ENCODE measurements at regions not wholly inside any gene's neighbourhood (a gene's known extent, or its start where the extent isn't known, plus 50 kb on each side); places are given as distances from the start of the nearest gene placed in this dataset.

- FAIRE-seq, result no peak
- no peak for TF ChIP-seq SPI1 (IDR thresholded peaks at IDR 0.05; ENCODE audit: low read depth, low read length)
- TF ChIP-seq TAF1 (IDR thresholded peaks at IDR 0.05; ENCODE audit: low read depth, low read length), result no peak
- no peak for TF ChIP-seq PAX5 (IDR thresholded peaks at IDR 0.05; ENCODE audit: insufficient read depth, low read length, severe bottlenecking)
- TF ChIP-seq POU2F2 (IDR thresholded peaks at IDR 0.05; ENCODE audit: low read depth, low read length), result no peak
- no peak for TF ChIP-seq POLR2A (IDR thresholded peaks at IDR 0.05; ENCODE audit: low read depth, low read length)
- TF ChIP-seq POLR2AphosphoS5 (IDR thresholded peaks at IDR 0.05; ENCODE audit: low read depth, low read length), result no peak
- no peak for DNase-seq (ENCODE audit: insufficient read length, low spot score)
Measured at GRCh38 chr10:61283481-61284221, 169.5 kb downstream of the TMEM26 start.

GRCh38 chr10:61283066-61283465 is 170.1 kb downstream of the TMEM26 start:
- FAIRE-seq (no peak), DNase-seq (ENCODE audit: insufficient read length, low spot score) (no peak)
- TF ChIP-seq PAX5 (IDR thresholded peaks at IDR 0.05; ENCODE audit: insufficient read depth, low read length, severe bottlenecking), result no peak
- no peak for TF ChIP-seq POLR2A (IDR thresholded peaks at IDR 0.05; ENCODE audit: low read depth, low read length)
- no peak for TF ChIP-seq SPI1 (IDR thresholded peaks at IDR 0.05; ENCODE audit: low read depth, low read length)
- no peak for TF ChIP-seq POLR2AphosphoS5 (IDR thresholded peaks at IDR 0.05; ENCODE audit: low read depth, low read length)
- no peak for TF ChIP-seq TAF1 (IDR thresholded peaks at IDR 0.05; ENCODE audit: low read depth, low read length)
- TF ChIP-seq POU2F2 (IDR thresholded peaks at IDR 0.05; ENCODE audit: low read depth, low read length), result no peak

- no peak for FAIRE-seq
Measured at GRCh38 chr10:61280303-61280702, 172.9 kb downstream of the TMEM26 start.

GRCh38 chr10:61279400-61279799 is 173.8 kb downstream of the TMEM26 start:
- FAIRE-seq (no peak), DNase-seq (ENCODE audit: insufficient read length, low spot score) (no peak)
- TF ChIP-seq POLR2A (IDR thresholded peaks at IDR 0.05; ENCODE audit: low read depth, low read length) (no peak), POLR2AphosphoS5 (IDR thresholded peaks at IDR 0.05; ENCODE audit: low read depth, low read length) (no peak), TAF1 (IDR thresholded peaks at IDR 0.05; ENCODE audit: low read depth, low read length) (no peak), POU2F2 (IDR thresholded peaks at IDR 0.05; ENCODE audit: low read depth, low read length) (no peak), PAX5 (IDR thresholded peaks at IDR 0.05; ENCODE audit: insufficient read depth, low read length, severe bottlenecking) (no peak), SPI1 (IDR thresholded peaks at IDR 0.05; ENCODE audit: low read depth, low read length) (no peak)

More at GRCh38 chr10:61280303-61280702, 172.9 kb downstream of the TMEM26 start:
- no peak for TF ChIP-seq SPI1 (IDR thresholded peaks at IDR 0.05; ENCODE audit: low read depth, low read length)
- TF ChIP-seq PAX5 (IDR thresholded peaks at IDR 0.05; ENCODE audit: insufficient read depth, low read length, severe bottlenecking), result no peak
- TF ChIP-seq POLR2AphosphoS5 (IDR thresholded peaks at IDR 0.05; ENCODE audit: low read depth, low read length), result no peak
- TF ChIP-seq TAF1 (IDR thresholded peaks at IDR 0.05; ENCODE audit: low read depth, low read length), result no peak
- TF ChIP-seq POLR2A (IDR thresholded peaks at IDR 0.05; ENCODE audit: low read depth, low read length), result no peak
- TF ChIP-seq POU2F2 (IDR thresholded peaks at IDR 0.05; ENCODE audit: low read depth, low read length), result no peak
- DNase-seq (ENCODE audit: insufficient read length, low spot score), result no peak

- TF ChIP-seq PAX5 (IDR thresholded peaks at IDR 0.05; ENCODE audit: insufficient read depth, low read length, severe bottlenecking) (no peak), SPI1 (IDR thresholded peaks at IDR 0.05; ENCODE audit: low read depth, low read length) (no peak), POLR2AphosphoS5 (IDR thresholded peaks at IDR 0.05; ENCODE audit: low read depth, low read length) (no peak), POU2F2 (IDR thresholded peaks at IDR 0.05; ENCODE audit: low read depth, low read length) (no peak), POLR2A (IDR thresholded peaks at IDR 0.05; ENCODE audit: low read depth, low read length) (no peak), TAF1 (IDR thresholded peaks at IDR 0.05; ENCODE audit: low read depth, low read length) (no peak)
- FAIRE-seq (no peak), DNase-seq (ENCODE audit: insufficient read length, low spot score) (no peak)
Measured at GRCh38 chr10:61278556-61278955, 174.6 kb downstream of the TMEM26 start.

- FAIRE-seq (no peak), DNase-seq (ENCODE audit: insufficient read length, low spot score) (no peak)
- TF ChIP-seq POLR2AphosphoS5 (IDR thresholded peaks at IDR 0.05; ENCODE audit: low read depth, low read length) (no peak), SPI1 (IDR thresholded peaks at IDR 0.05; ENCODE audit: low read depth, low read length) (no peak), POLR2A (IDR thresholded peaks at IDR 0.05; ENCODE audit: low read depth, low read length) (no peak), TAF1 (IDR thresholded peaks at IDR 0.05; ENCODE audit: low read depth, low read length) (no peak), POU2F2 (IDR thresholded peaks at IDR 0.05; ENCODE audit: low read depth, low read length) (no peak), PAX5 (IDR thresholded peaks at IDR 0.05; ENCODE audit: insufficient read depth, low read length, severe bottlenecking) (no peak)
Measured at GRCh38 chr10:61272781-61273180, 180.4 kb downstream of the TMEM26 start.

- FAIRE-seq (no peak), DNase-seq (ENCODE audit: insufficient read length, low spot score) (no peak)
- TF ChIP-seq SPI1 (IDR thresholded peaks at IDR 0.05; ENCODE audit: low read depth, low read length) (no peak), POLR2A (IDR thresholded peaks at IDR 0.05; ENCODE audit: low read depth, low read length) (no peak), TAF1 (IDR thresholded peaks at IDR 0.05; ENCODE audit: low read depth, low read length) (no peak), POLR2AphosphoS5 (IDR thresholded peaks at IDR 0.05; ENCODE audit: low read depth, low read length) (no peak), PAX5 (IDR thresholded peaks at IDR 0.05; ENCODE audit: insufficient read depth, low read length, severe bottlenecking) (no peak), POU2F2 (IDR thresholded peaks at IDR 0.05; ENCODE audit: low read depth, low read length) (no peak)
Measured at GRCh38 chr10:61271127-61271780, 181.9 kb downstream of the TMEM26 start.

GRCh38 chr10:61263518-61263917 is 189.7 kb downstream of the TMEM26 start:
- FAIRE-seq (no peak), DNase-seq (ENCODE audit: insufficient read length, low spot score) (no peak)
- TF ChIP-seq POLR2A (IDR thresholded peaks at IDR 0.05; ENCODE audit: low read depth, low read length) (no peak), SPI1 (IDR thresholded peaks at IDR 0.05; ENCODE audit: low read depth, low read length) (no peak), TAF1 (IDR thresholded peaks at IDR 0.05; ENCODE audit: low read depth, low read length) (no peak), PAX5 (IDR thresholded peaks at IDR 0.05; ENCODE audit: insufficient read depth, low read length, severe bottlenecking) (no peak), POU2F2 (IDR thresholded peaks at IDR 0.05; ENCODE audit: low read depth, low read length) (no peak)

GRCh38 chr10:61262486-61263261 is 190.5 kb downstream of the TMEM26 start:
- no peak for TF ChIP-seq SPI1 (IDR thresholded peaks at IDR 0.05; ENCODE audit: low read depth, low read length)
- no peak for TF ChIP-seq TAF1 (IDR thresholded peaks at IDR 0.05; ENCODE audit: low read depth, low read length)
- no peak for TF ChIP-seq POLR2A (IDR thresholded peaks at IDR 0.05; ENCODE audit: low read depth, low read length)
- no peak for TF ChIP-seq POU2F2 (IDR thresholded peaks at IDR 0.05; ENCODE audit: low read depth, low read length)
- no peak for TF ChIP-seq PAX5 (IDR thresholded peaks at IDR 0.05; ENCODE audit: insufficient read depth, low read length, severe bottlenecking)
- TF ChIP-seq POLR2AphosphoS5 (IDR thresholded peaks at IDR 0.05; ENCODE audit: low read depth, low read length), result no peak
- DNase-seq (ENCODE audit: insufficient read length, low spot score) (no peak), FAIRE-seq (no peak)
